DOHH2 (cell line): ENCODE measurements at regions not wholly inside any gene's neighbourhood (a gene's known extent, or its start where the extent isn't known, plus 50 kb on each side); places are given as distances from the start of the nearest gene placed in this dataset.

ENCODE experiments used
- H3F3A ChIP-seq: fragments of 200-600 bp; sonication (generic), shearing (Covaris generic); 2 replicates; pipeline ENCODE4 v1.6.0; 2016; ENCODE audit warnings: antibody characterized with exemption, mild to moderate bottlenecking; ENCODE audit not compliant: control insufficient read depth, insufficient read depth
- H3K27ac ChIP-seq: fragments of 200-600 bp; sonication (generic); 2 replicates; pipeline ENCODE4 v1.5.1; 2014; ENCODE audit warnings: low read depth, mild to moderate bottlenecking, low read length, moderate library complexity
- H3K27me3 ChIP-seq: fragments of 200-600 bp; sonication (generic); 2 replicates; pipeline ENCODE4 v1.6.1; 2014; ENCODE audit warnings: mild to moderate bottlenecking, low read length, mixed read lengths; ENCODE audit not compliant: control insufficient read depth
- H3K36me3 ChIP-seq: fragments of 200-600 bp; sonication (generic); 2 replicates; pipeline ENCODE4 v1.6.1; 2014; ENCODE audit warnings: mild to moderate bottlenecking, low read length, moderate library complexity, mixed read lengths; ENCODE audit not compliant: control insufficient read depth
- H3K4me1 ChIP-seq: fragments of 200-600 bp; sonication (generic); 2 replicates; pipeline ENCODE4 v1.6.1; 2014; ENCODE audit warnings: mild to moderate bottlenecking, low read length, mixed read lengths; ENCODE audit not compliant: control insufficient read depth
- H3K4me2 ChIP-seq: fragments of 200-600 bp; sonication (generic); 2 replicates; pipeline ENCODE4 v1.6.0; 2014; ENCODE audit warnings: mild to moderate bottlenecking, low read length, moderate library complexity
- H3K4me3 ChIP-seq: fragments of 200-600 bp; sonication (generic); 2 replicates; pipeline ENCODE4 v1.5.1; 2014; ENCODE audit warnings: mild to moderate bottlenecking, low read length, mixed read lengths
- H3K79me2 ChIP-seq: fragments of 200-600 bp; sonication (generic); 2 replicates; pipeline ENCODE4 v1.6.1; 2014; ENCODE audit warnings: mild to moderate bottlenecking, low read length, mixed read lengths; ENCODE audit not compliant: control insufficient read depth
- H3K9me2 ChIP-seq: fragments of 200-600 bp; sonication (generic); replicated peaks from 2 replicates; pipeline ENCODE4 v1.6.1; 2014; ENCODE audit warnings: mild to moderate bottlenecking, low read length, mixed read lengths; ENCODE audit not compliant: control insufficient read depth
- H3K9me3 ChIP-seq: fragments of 200-600 bp; sonication (generic); 2 replicates; pipeline ENCODE4 v1.6.1; 2014; ENCODE audit warnings: antibody characterized with exemption, low read length, mixed read lengths; ENCODE audit not compliant: control insufficient read depth, insufficient read depth
- H4K20me1 ChIP-seq: fragments of 200-600 bp; sonication (generic); 2 replicates; pipeline ENCODE4 v1.6.0; 2014; ENCODE audit warnings: low read depth, mild to moderate bottlenecking, antibody characterized with exemption, low read length, moderate library complexity; ENCODE audit not compliant: control insufficient read depth, insufficient read depth
- EZH2phosphoT487 ChIP-seq: fragments of 200-600 bp; sonication (generic); IDR thresholded peaks from 2 replicates; pipeline ENCODE4 v1.6.1; 2017; ENCODE audit warnings: borderline replicate concordance, mild to moderate bottlenecking, antibody characterized with exemption, low read length, moderate library complexity, mixed read lengths
- TF ChIP-seq, protein P1 (sequence below): fragments of 200-600 bp; sonication (generic); IDR thresholded peaks from one replicate; pipeline ENCODE4 v1.5.1; 2014; ENCODE audit warnings: antibody characterized with exemption, mild to moderate bottlenecking, low read depth, low read length; ENCODE audit not compliant: poor library complexity, severe bottlenecking

DNA sequence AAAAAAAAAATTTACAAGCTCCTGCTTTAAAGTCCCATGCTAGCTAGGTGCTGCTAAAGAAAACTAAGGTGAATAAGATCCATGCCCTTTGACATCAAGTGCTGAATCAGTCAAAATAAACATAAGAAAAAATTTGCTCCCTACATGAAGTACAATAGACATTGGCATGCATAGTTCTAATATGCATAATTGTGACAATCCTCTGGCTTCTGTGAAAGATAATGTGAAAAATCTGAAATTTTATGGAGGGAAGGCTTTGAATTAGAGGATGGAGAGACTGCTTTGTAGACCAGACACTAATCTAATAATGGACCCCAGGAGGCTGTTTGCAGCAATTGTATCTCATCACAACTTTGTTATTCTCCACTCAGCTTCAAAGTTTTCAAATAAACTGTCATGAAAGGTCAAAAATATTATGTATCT, 127.9 kb upstream of the CDK1 start:
- Histone ChIP-seq H3K27me3 (no peaks in the 10 kb centered on the region), H3F3A (peaks cover 4% of the 10 kb centered on the region; the same call in 1 of the 2 replicates), H4K20me1 (no peaks in the 10 kb centered on the region), H3K4me1 (peaks cover 32% of the 10 kb centered on the region), H3K4me2 (peak overlapping the region; percentile 36; the same call in 1 of the 2 replicates), H3K9me3 (no peaks in the 10 kb centered on the region), H3K36me3 (no peaks in the 10 kb centered on the region), H3K79me2 (no peaks in the 10 kb centered on the region), H3K4me3 (no peak overlapping the region), H3K9me2 (no peaks in the 10 kb centered on the region), H3K27ac (no peak overlapping the region)
- no peak for TF ChIP-seq EZH2phosphoT487
- TF ChIP-seq, protein P1, sequence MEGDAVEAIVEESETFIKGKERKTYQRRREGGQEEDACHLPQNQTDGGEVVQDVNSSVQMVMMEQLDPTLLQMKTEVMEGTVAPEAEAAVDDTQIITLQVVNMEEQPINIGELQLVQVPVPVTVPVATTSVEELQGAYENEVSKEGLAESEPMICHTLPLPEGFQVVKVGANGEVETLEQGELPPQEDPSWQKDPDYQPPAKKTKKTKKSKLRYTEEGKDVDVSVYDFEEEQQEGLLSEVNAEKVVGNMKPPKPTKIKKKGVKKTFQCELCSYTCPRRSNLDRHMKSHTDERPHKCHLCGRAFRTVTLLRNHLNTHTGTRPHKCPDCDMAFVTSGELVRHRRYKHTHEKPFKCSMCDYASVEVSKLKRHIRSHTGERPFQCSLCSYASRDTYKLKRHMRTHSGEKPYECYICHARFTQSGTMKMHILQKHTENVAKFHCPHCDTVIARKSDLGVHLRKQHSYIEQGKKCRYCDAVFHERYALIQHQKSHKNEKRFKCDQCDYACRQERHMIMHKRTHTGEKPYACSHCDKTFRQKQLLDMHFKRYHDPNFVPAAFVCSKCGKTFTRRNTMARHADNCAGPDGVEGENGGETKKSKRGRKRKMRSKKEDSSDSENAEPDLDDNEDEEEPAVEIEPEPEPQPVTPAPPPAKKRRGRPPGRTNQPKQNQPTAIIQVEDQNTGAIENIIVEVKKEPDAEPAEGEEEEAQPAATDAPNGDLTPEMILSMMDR, result no peak

DNA sequence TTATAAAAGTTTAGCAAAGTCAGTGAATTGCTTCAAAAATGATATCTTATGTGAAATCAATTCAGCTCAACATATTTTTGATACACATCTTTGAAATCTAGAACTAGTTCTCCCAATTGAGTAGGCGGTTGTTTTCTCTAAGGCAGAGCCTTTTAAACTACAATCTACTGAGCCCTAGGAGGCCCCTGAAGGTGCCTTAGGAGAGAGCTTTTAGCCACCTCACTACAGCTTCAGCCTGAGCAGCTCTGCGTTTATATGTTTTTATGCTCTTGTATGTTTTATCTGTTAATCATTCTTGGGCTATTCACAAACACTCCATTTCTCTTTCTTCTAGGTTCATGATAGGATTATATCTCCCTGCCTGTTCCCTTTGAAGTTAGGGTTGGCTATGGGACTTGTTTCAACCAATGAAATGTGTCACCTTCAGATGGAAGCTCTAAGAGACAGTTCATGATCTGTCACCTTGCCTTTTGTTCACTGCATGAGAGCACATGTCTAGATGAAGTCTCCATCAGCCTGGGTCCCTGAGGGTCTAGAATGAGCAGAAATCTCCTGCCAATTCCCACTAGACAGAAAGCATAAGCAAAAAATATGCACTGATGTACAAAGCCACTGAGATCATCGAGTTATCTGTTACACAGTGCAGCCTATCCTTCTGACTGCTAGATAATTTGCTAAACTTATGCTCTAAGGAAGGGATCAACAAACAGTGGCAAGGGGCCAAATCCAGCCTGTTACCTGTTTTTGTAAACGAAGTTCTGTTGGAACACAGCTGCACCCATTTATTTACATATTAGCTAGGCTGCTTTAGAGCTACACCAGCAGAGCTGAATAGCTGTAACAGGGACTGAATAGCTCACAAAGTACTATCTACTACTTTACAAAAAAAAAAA, 128.5 kb upstream of the CDK1 start:
- H4K20me1 ChIP-seq, result no peaks in the 10 kb centered on the region
- H3K4me1 ChIP-seq, result peaks cover 32% of the 10 kb centered on the region
- H3F3A ChIP-seq, result peaks cover 4% of the 10 kb centered on the region; the same call in 1 of the 2 replicates
- TF ChIP-seq EZH2phosphoT487, result no peak
- TF ChIP-seq, protein P1, result no peak
- no peaks in the 10 kb centered on the region for H3K27me3 ChIP-seq
- no peaks in the 10 kb centered on the region for H3K36me3 ChIP-seq
- H3K9me2 ChIP-seq, result no peaks in the 10 kb centered on the region
- H3K79me2 ChIP-seq, result no peaks in the 10 kb centered on the region
- H3K9me3 ChIP-seq, result no peaks in the 10 kb centered on the region
- no peak overlapping the region for H3K4me3 ChIP-seq
- peak overlapping the region; percentile 36 for H3K4me2 ChIP-seq
- H3K27ac ChIP-seq, result no peak overlapping the region

DNA sequence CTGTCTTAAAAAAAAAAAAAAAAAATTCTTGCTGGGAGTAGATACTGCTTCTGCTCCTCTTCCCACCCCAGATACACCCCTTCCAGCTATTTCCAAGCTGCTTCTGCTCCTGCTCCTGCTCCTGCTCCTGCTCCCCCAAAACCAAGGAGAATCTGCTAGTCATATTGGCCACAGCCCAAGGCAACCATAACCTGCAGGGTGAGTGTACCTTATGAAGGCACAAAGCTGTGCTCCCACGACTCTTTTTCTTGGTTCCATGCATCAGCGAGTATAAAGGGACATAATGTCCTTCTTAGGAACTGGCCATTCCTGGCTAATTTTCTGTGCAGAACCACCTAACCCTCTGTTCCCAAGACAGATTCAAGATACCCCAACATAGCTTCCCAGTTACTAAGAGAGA, 129.5 kb upstream of the CDK1 start:
- TF ChIP-seq, protein P1, result no peak
- Histone ChIP-seq H3K4me2 (no peak overlapping the region), H3K27ac (no peak overlapping the region), H3F3A (peaks cover 4% of the 10 kb centered on the region; the same call in 1 of the 2 replicates), H3K79me2 (no peaks in the 10 kb centered on the region), H3K9me2 (no peaks in the 10 kb centered on the region), H3K4me3 (no peak overlapping the region), H3K9me3 (no peaks in the 10 kb centered on the region), H3K27me3 (no peaks in the 10 kb centered on the region), H3K4me1 (peaks cover 32% of the 10 kb centered on the region), H4K20me1 (no peaks in the 10 kb centered on the region), H3K36me3 (no peaks in the 10 kb centered on the region)
